HEK293 (cell line): ENCODE measurements at regions not wholly inside any gene's neighbourhood (a gene's known extent, or its start where the extent isn't known, plus 50 kb on each side); places are given as distances from the start of the nearest gene placed in this dataset.

Source experiments
- CTCF ChIP-seq: fragments of 450-650 bp; formaldehyde crosslinking; IDR thresholded peaks from 2 replicates; pipeline ENCODE4 v1.5.1; 2016; ENCODE audit warnings: missing biosample characterization, missing genetic modification characterization
- KLF1 ChIP-seq: fragments of 450-650 bp; formaldehyde crosslinking; IDR thresholded peaks from 2 replicates; pipeline ENCODE4 v1.5.1; 2016; ENCODE audit warnings: missing biosample characterization, missing genetic modification characterization
- ZNF274 ChIP-seq, 2 experiments: fragments of 200-500 bp in 1 of 2; fragments of 450-650 bp in 1 of 2; sonication (Bioruptor generic) in 1 of 2; formaldehyde crosslinking in 1 of 2; IDR thresholded peaks; 2 replicates each; pipeline versions ENCODE4 v1.5.1 to v1.6.1; 2014 to 2016; ENCODE audit warnings: borderline replicate concordance in 1 of 2, inconsistent platforms in 1 of 2, low read length in 1 of 2, missing biosample characterization in 1 of 2, missing genetic modification characterization in 1 of 2
- ZNF530 ChIP-seq: fragments of 450-650 bp; formaldehyde crosslinking; IDR thresholded peaks from 2 replicates; pipeline ENCODE4 v1.5.1; 2016; ENCODE audit warnings: low read depth, missing biosample characterization, missing genetic modification characterization
- ZNF621 ChIP-seq: fragments of 450-650 bp; formaldehyde crosslinking; IDR thresholded peaks from 2 replicates; pipeline ENCODE4 v1.5.1; 2017; ENCODE audit warnings: missing biosample characterization, missing genetic modification characterization

GRCh38 chr4:180333162-180333561 is 1910.0 kb upstream of the TENM3 start:
- TF ChIP-seq KLF1 (no peak), ZNF274 (IDR thresholded peaks at IDR 0.05; ENCODE audit: low read length) (no peak), ZNF274 (tag by site-specific recombination; IDR thresholded peaks at IDR 0.05; ENCODE audit: borderline replicate concordance) (no peak), ZNF530 (no peak), CTCF (tag by site-specific recombination) (no peak), ZNF621 (no peak)
